Panc1 (cell line): ENCODE measurements at regions not wholly inside any gene's neighbourhood (a gene's known extent, or its start where the extent isn't known, plus 50 kb on each side); places are given as distances from the start of the nearest gene placed in this dataset.

ENCODE experiments used
- TF ChIP-seq, protein P1 (sequence below): fragments of 450-650 bp; IDR thresholded peaks from 2 replicates; pipeline ENCODE4 v1.5.1; 2017; ENCODE audit warnings: mild to moderate bottlenecking
- TF ChIP-seq, protein P2 (sequence below), 2 experiments: IDR thresholded peaks; 2 replicates each; pipeline ENCODE4 v1.6.1; 2011 to 2012; ENCODE audit warnings: low read depth in 2 of 2, control low read depth in 1 of 2, low read length in 1 of 2, mild to moderate bottlenecking in 1 of 2, moderate library complexity in 1 of 2; ENCODE audit not compliant: insufficient read depth in 1 of 2

DNA sequence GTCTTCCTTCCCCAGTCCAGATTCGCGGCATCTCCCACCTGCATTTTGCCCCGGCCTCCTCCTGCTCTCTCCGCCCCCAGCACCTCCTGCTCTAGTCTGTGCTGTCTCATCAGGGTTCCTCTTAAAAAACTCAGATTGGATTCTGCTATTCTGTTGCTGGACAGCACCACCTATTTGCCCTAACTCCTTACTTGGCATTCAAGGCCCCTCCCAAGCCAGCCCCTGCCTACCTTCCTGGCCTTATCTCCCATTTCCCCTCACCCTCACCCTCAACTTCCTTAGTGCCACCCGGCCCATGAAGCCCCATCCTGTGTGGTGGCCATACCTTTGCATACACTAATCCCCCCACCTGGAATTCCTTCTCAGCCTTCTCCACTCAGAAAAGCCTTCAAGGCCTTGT is 59.9 kb upstream of the PRDM11 start:
- TF ChIP-seq, protein P1, sequence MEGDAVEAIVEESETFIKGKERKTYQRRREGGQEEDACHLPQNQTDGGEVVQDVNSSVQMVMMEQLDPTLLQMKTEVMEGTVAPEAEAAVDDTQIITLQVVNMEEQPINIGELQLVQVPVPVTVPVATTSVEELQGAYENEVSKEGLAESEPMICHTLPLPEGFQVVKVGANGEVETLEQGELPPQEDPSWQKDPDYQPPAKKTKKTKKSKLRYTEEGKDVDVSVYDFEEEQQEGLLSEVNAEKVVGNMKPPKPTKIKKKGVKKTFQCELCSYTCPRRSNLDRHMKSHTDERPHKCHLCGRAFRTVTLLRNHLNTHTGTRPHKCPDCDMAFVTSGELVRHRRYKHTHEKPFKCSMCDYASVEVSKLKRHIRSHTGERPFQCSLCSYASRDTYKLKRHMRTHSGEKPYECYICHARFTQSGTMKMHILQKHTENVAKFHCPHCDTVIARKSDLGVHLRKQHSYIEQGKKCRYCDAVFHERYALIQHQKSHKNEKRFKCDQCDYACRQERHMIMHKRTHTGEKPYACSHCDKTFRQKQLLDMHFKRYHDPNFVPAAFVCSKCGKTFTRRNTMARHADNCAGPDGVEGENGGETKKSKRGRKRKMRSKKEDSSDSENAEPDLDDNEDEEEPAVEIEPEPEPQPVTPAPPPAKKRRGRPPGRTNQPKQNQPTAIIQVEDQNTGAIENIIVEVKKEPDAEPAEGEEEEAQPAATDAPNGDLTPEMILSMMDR: no peak
- TF ChIP-seq, protein P2, sequence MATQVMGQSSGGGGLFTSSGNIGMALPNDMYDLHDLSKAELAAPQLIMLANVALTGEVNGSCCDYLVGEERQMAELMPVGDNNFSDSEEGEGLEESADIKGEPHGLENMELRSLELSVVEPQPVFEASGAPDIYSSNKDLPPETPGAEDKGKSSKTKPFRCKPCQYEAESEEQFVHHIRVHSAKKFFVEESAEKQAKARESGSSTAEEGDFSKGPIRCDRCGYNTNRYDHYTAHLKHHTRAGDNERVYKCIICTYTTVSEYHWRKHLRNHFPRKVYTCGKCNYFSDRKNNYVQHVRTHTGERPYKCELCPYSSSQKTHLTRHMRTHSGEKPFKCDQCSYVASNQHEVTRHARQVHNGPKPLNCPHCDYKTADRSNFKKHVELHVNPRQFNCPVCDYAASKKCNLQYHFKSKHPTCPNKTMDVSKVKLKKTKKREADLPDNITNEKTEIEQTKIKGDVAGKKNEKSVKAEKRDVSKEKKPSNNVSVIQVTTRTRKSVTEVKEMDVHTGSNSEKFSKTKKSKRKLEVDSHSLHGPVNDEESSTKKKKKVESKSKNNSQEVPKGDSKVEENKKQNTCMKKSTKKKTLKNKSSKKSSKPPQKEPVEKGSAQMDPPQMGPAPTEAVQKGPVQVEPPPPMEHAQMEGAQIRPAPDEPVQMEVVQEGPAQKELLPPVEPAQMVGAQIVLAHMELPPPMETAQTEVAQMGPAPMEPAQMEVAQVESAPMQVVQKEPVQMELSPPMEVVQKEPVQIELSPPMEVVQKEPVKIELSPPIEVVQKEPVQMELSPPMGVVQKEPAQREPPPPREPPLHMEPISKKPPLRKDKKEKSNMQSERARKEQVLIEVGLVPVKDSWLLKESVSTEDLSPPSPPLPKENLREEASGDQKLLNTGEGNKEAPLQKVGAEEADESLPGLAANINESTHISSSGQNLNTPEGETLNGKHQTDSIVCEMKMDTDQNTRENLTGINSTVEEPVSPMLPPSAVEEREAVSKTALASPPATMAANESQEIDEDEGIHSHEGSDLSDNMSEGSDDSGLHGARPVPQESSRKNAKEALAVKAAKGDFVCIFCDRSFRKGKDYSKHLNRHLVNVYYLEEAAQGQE (IDR thresholded peaks at IDR 0.05; ENCODE audit: insufficient read depth in 1 of 2, low read depth in 2 of 2, low read length in 1 of 2): peak in 1 of 2 experiments; percentile 57; a peak in 2 of 4 replicates
